WTC11 (cell line): ENCODE measurements at regions not wholly inside any gene's neighbourhood (a gene's known extent, or its start where the extent isn't known, plus 50 kb on each side); places are given as distances from the start of the nearest gene placed in this dataset.

Source experiments
- ATAC-seq: fragments of 200-7000 bp; cut with Tn5 transposase; 2 replicates; pipeline ENCODE4 v1.10.0; 2021; ENCODE audit warnings: mild to moderate bottlenecking, moderate library complexity
- CTCF ChIA-PET: fragments of 300-600 bp; sonication (Branson Sonifier 250); formaldehyde crosslinking; loops from one replicate; lab custom pipeline; 2021; ENCODE audit warnings: antibody characterized with exemption; lab: Charles Lee
- POLR2A ChIA-PET: fragments of 350-600 bp; sonication (Branson Sonifier 250); formaldehyde crosslinking; loops from one replicate; lab custom pipeline; 2021; ENCODE audit warnings: antibody characterized with exemption; lab: Charles Lee
- DNase-seq: peaks from one replicate; pipeline ENCODE4 v3.0.0; 2021; ENCODE audit warnings: low spot score
- H3K27ac Mint-ChIP-seq: 2 replicates; pipeline ENCODE4 v1.8.0; 2021; ENCODE audit warnings: mixed read lengths
- H3K27me3 Mint-ChIP-seq: 2 replicates; pipeline ENCODE4 v1.8.0; 2021; ENCODE audit warnings: low read depth, mild to moderate bottlenecking, moderate library complexity, mixed read lengths
- H3K36me3 Mint-ChIP-seq: 2 replicates; pipeline ENCODE4 v1.8.0; 2021; ENCODE audit warnings: mixed read lengths
- H3K4me1 Mint-ChIP-seq: 2 replicates; pipeline ENCODE4 v1.8.0; 2022; ENCODE audit warnings: mixed read lengths
- H3K4me3 Mint-ChIP-seq: 2 replicates; pipeline ENCODE4 v1.8.0; 2021; ENCODE audit warnings: mild to moderate bottlenecking, moderate library complexity, mixed read lengths
- H3K9me3 Mint-ChIP-seq: 2 replicates; pipeline ENCODE4 v1.8.0; 2021; ENCODE audit warnings: mixed read lengths
- ATF6 ChIP-seq: sonication (generic); formaldehyde crosslinking; IDR thresholded peaks from 2 replicates; pipeline ENCODE4 v1.8.1; 2023; ENCODE audit warnings: mild to moderate bottlenecking, missing genetic modification reagents
- CBFB ChIP-seq: sonication (generic); formaldehyde crosslinking; IDR thresholded peaks from 2 replicates; pipeline ENCODE4 v1.8.1; 2022; ENCODE audit warnings: mild to moderate bottlenecking, low read depth, missing genetic modification reagents
- ESRRA ChIP-seq: sonication (generic); formaldehyde crosslinking; IDR thresholded peaks from 2 replicates; pipeline ENCODE4 v1.8.1; 2022; ENCODE audit warnings: mild to moderate bottlenecking, missing genetic modification reagents, borderline replicate concordance
- FOXJ3 ChIP-seq: sonication (generic); formaldehyde crosslinking; IDR thresholded peaks from 2 replicates; pipeline ENCODE4 v1.9.0; 2021; ENCODE audit warnings: missing genetic modification reagents, mild to moderate bottlenecking, borderline replicate concordance
- JAZF1 ChIP-seq: fragments of 250-450 bp; sonication (Bioruptor Pico); IDR thresholded peaks from 2 replicates; pipeline ENCODE4 v1.9.0; 2021; ENCODE audit warnings: moderate library complexity, mild to moderate bottlenecking, inconsistent platforms
- MAX ChIP-seq: sonication (generic); formaldehyde crosslinking; IDR thresholded peaks from 2 replicates; pipeline ENCODE4 v1.8.0; 2022; ENCODE audit warnings: mild to moderate bottlenecking, missing genetic modification reagents
- MLX ChIP-seq: sonication (generic); formaldehyde crosslinking; IDR thresholded peaks from 2 replicates; pipeline ENCODE4 v1.8.1; 2023; ENCODE audit warnings: mild to moderate bottlenecking, missing genetic modification reagents, moderate library complexity
- MYBL2 ChIP-seq: sonication (generic); formaldehyde crosslinking; IDR thresholded peaks from 2 replicates; pipeline ENCODE4 v1.8.1; 2023; ENCODE audit warnings: mild to moderate bottlenecking, moderate library complexity, missing genetic modification reagents
- NFYB ChIP-seq: sonication (generic); formaldehyde crosslinking; conservative IDR thresholded peaks from 2 replicates; pipeline ENCODE4 v1.8.0; 2022; ENCODE audit warnings: low read depth, missing genetic modification reagents
- NR3C1 ChIP-seq: sonication (generic); formaldehyde crosslinking; conservative IDR thresholded peaks from 2 replicates; pipeline ENCODE4 v1.8.1; 2023; ENCODE audit warnings: low read depth, mild to moderate bottlenecking, missing genetic modification reagents
- PRDM15 ChIP-seq: sonication (generic); formaldehyde crosslinking; IDR thresholded peaks from 2 replicates; pipeline ENCODE4 v1.8.0; 2022; ENCODE audit warnings: missing genetic modification reagents
- PREB ChIP-seq: sonication (generic); formaldehyde crosslinking; IDR thresholded peaks from 2 replicates; pipeline ENCODE4 v1.8.1; 2022; ENCODE audit warnings: mild to moderate bottlenecking, missing genetic modification reagents, moderate library complexity, borderline replicate concordance
- SP1 ChIP-seq: sonication (generic); formaldehyde crosslinking; conservative IDR thresholded peaks from 2 replicates; pipeline ENCODE4 v1.8.1; 2022; ENCODE audit warnings: missing genetic modification reagents
- TEAD1 ChIP-seq: sonication (generic); formaldehyde crosslinking; IDR thresholded peaks from 2 replicates; pipeline ENCODE4 v1.8.0; 2022; ENCODE audit warnings: mild to moderate bottlenecking, missing genetic modification reagents
- TEAD4 ChIP-seq: sonication (generic); formaldehyde crosslinking; IDR thresholded peaks from 2 replicates; pipeline ENCODE4 v1.8.0; 2022; ENCODE audit warnings: mild to moderate bottlenecking, missing genetic modification reagents
- ZNF263 ChIP-seq: sonication (generic); formaldehyde crosslinking; IDR thresholded peaks from 2 replicates; pipeline ENCODE4 v1.8.1; 2022; ENCODE audit warnings: low read depth, mild to moderate bottlenecking, moderate library complexity, missing genetic modification reagents
- ZNF317 ChIP-seq: sonication (generic); formaldehyde crosslinking; IDR thresholded peaks from 2 replicates; pipeline ENCODE4 v1.8.1; 2023; ENCODE audit warnings: low read depth, mild to moderate bottlenecking, moderate library complexity, missing genetic modification reagents, borderline replicate concordance
- ZNF423 ChIP-seq: fragments of 250-450 bp; sonication (Bioruptor Pico); IDR thresholded peaks from 2 replicates; pipeline ENCODE4 v2.1.2; 2022; ENCODE audit warnings: mild to moderate bottlenecking, moderate library complexity
- ZNF512 ChIP-seq: sonication (generic); formaldehyde crosslinking; IDR thresholded peaks from 2 replicates; pipeline ENCODE4 v1.8.1; 2022; ENCODE audit warnings: missing genetic modification reagents, borderline replicate concordance
- ZNF671 ChIP-seq: fragments of 250-450 bp; sonication (Bioruptor Pico); IDR thresholded peaks from 2 replicates; pipeline ENCODE4 v1.8.0; 2021; ENCODE audit warnings: mild to moderate bottlenecking

- no peak overlapping the region for H3K4me3 Mint-ChIP-seq
- ChIA-PET CTCF (no interaction called here), POLR2A (interaction anchor here (0.5 kb wide), 1 partner anchor 573 kb away, joined by 4 read pairs; no protein-coding TSS in a partner anchor)
- H3K36me3 Mint-ChIP-seq = peaks cover 12% of the 10 kb centered on the region
- peaks cover 24% of the 10 kb centered on the region for H3K4me1 Mint-ChIP-seq
- TF ChIP-seq ESRRA (CRISPR knock-in tag) (no peak), PRDM15 (CRISPR knock-in tag) (no peak), ZNF263 (CRISPR knock-in tag) (no peak), TEAD4 (CRISPR knock-in tag) (no peak), ZNF512 (no peak), MYBL2 (no peak), ZNF423 (CRISPR knock-in tag) (no peak), ZNF317 (no peak), PREB (CRISPR knock-in tag) (no peak), FOXJ3 (CRISPR knock-in tag) (no peak)
- DNase-seq (no peak), ATAC-seq (no peak; the same call in 1 of the 2 replicates)
- no peak overlapping the region for H3K27ac Mint-ChIP-seq
- H3K27me3 Mint-ChIP-seq = no peaks in the 10 kb centered on the region; the same call in 1 of the 2 replicates
- peaks cover 22% of the 10 kb centered on the region for H3K9me3 Mint-ChIP-seq
Measured at GRCh38 chr12:113575386-113575785, 103.7 kb upstream of the LHX5 start.

- H3K36me3 Mint-ChIP-seq = no peaks in the 10 kb centered on the region
- TF ChIP-seq MAX (CRISPR knock-in tag) (no peak), JAZF1 (CRISPR knock-in tag) (no peak), NR3C1 (no peak), SP1 (CRISPR knock-in tag) (no peak), ZNF671 (CRISPR knock-in tag) (no peak), ATF6 (no peak), MYBL2 (no peak), NFYB (CRISPR knock-in tag) (no peak), CBFB (CRISPR knock-in tag) (no peak), TEAD1 (CRISPR knock-in tag) (no peak), MLX (no peak)
- DNase-seq (no peak), ATAC-seq (no peak)
- CTCF ChIA-PET = no interaction called here
- POLR2A ChIA-PET = no interaction called here
- H3K27ac Mint-ChIP-seq = no peak overlapping the region
- no peaks in the 10 kb centered on the region for H3K27me3 Mint-ChIP-seq
- H3K9me3 Mint-ChIP-seq = peaks cover 8% of the 10 kb centered on the region; the same call in 1 of the 2 replicates
- H3K4me1 Mint-ChIP-seq = peaks cover 24% of the 10 kb centered on the region
- H3K4me3 Mint-ChIP-seq = no peak overlapping the region
Measured at GRCh38 chr12:113573148-113573547, 101.5 kb upstream of the LHX5 start.
